GM12891 (cell line): ENCODE measurements at regions not wholly inside any gene's neighbourhood (a gene's known extent, or its start where the extent isn't known, plus 50 kb on each side); places are given as distances from the start of the nearest gene placed in this dataset.

Experiments
- PAX5 ChIP-seq: IDR thresholded peaks from 2 replicates; pipeline ENCODE4 v1.6.1; 2011; ENCODE audit warnings: low read length, moderate library complexity, mild to moderate bottlenecking; ENCODE audit not compliant: insufficient read depth, severe bottlenecking
- POLR2A ChIP-seq: IDR thresholded peaks from 2 replicates; pipeline ENCODE4 v1.6.1; 2011; ENCODE audit warnings: low read depth, low read length, control low read depth
- POLR2AphosphoS5 ChIP-seq: IDR thresholded peaks from 2 replicates; pipeline ENCODE4 v1.6.1; 2011; ENCODE audit warnings: low read depth, low read length, control low read depth
- POU2F2 ChIP-seq: IDR thresholded peaks from 2 replicates; pipeline ENCODE4 v1.6.1; 2011; ENCODE audit warnings: low read depth, mild to moderate bottlenecking, control low read depth, low read length, moderate library complexity
- SPI1 ChIP-seq: IDR thresholded peaks from 2 replicates; pipeline ENCODE4 v1.6.1; 2011; ENCODE audit warnings: low read depth, low read length, control low read depth
- TAF1 ChIP-seq: IDR thresholded peaks from 2 replicates; pipeline ENCODE4 v1.6.1; 2011; ENCODE audit warnings: low read depth, low read length, control low read depth

DNA sequence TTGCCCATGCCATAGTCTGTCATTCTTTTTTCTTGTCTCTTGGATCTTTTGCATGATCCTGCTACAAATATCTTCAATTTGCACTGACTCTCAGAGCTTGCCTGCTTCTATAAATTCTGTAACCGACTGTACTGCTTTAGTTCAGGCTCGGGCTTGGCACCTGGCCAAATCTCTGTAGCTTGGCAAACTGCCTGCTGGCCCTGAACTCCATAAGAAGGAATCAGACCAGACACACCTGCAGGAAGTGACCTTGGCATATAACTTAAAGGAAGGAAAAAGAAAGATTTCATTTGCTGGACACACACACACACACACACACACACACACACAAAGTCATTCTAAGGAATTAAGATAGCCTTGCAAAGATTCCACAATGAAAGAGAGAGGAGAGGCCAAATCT is 291.2 kb upstream of the DDX18 start:
- TF ChIP-seq POLR2AphosphoS5, result no peak
- no peak for TF ChIP-seq POLR2A
- TF ChIP-seq TAF1, result no peak
- TF ChIP-seq POU2F2, result no peak
- no peak for TF ChIP-seq SPI1
- no peak for TF ChIP-seq PAX5
